Gastroesophageal sphincter (tissue), 3 donors: ENCODE measurements at regions not wholly inside any gene's neighbourhood (a gene's known extent, or its start where the extent isn't known, plus 50 kb on each side); places are given as distances from the start of the nearest gene placed in this dataset.

ENCODE experiments used
- CTCF ChIP-seq, 4 experiments: fragments of 200-600 bp in 2 of 4; fragments of 450-650 bp in 2 of 4; sonication (generic) in 1 of 4; IDR thresholded peaks; one replicate each; pipeline ENCODE4 v1.5.1; 2017 to 2019; ENCODE audit warnings: antibody characterized with exemption in 4 of 4, mild to moderate bottlenecking in 2 of 4, moderate library complexity in 2 of 4
- EP300 ChIP-seq: sonication (generic); formaldehyde crosslinking; IDR thresholded peaks from one replicate; pipeline ENCODE4 v1.6.1; 2017; ENCODE audit warnings: antibody characterized with exemption, mild to moderate bottlenecking
- POLR2AphosphoS5 ChIP-seq: sonication (generic); formaldehyde crosslinking; IDR thresholded peaks from one replicate; pipeline ENCODE4 v1.6.1; 2017; ENCODE audit warnings: antibody characterized with exemption

GRCh38 chr1:80607064-80607463, 1193.7 kb upstream of the ADGRL2 start:
- no peak for TF ChIP-seq CTCF (IDR thresholded peaks at IDR 0.05)
- TF ChIP-seq EP300 = no peak
- TF ChIP-seq POLR2AphosphoS5 = no peak
